DMS53 (cell line): ENCODE measurements at regions not wholly inside any gene's neighbourhood (a gene's known extent, or its start where the extent isn't known, plus 50 kb on each side); places are given as distances from the start of the nearest gene placed in this dataset.

Experiments
- DNase-seq: peaks from one replicate; lab custom pipeline; 2025; lab: John Stamatoyannopoulos, UW

DNA sequence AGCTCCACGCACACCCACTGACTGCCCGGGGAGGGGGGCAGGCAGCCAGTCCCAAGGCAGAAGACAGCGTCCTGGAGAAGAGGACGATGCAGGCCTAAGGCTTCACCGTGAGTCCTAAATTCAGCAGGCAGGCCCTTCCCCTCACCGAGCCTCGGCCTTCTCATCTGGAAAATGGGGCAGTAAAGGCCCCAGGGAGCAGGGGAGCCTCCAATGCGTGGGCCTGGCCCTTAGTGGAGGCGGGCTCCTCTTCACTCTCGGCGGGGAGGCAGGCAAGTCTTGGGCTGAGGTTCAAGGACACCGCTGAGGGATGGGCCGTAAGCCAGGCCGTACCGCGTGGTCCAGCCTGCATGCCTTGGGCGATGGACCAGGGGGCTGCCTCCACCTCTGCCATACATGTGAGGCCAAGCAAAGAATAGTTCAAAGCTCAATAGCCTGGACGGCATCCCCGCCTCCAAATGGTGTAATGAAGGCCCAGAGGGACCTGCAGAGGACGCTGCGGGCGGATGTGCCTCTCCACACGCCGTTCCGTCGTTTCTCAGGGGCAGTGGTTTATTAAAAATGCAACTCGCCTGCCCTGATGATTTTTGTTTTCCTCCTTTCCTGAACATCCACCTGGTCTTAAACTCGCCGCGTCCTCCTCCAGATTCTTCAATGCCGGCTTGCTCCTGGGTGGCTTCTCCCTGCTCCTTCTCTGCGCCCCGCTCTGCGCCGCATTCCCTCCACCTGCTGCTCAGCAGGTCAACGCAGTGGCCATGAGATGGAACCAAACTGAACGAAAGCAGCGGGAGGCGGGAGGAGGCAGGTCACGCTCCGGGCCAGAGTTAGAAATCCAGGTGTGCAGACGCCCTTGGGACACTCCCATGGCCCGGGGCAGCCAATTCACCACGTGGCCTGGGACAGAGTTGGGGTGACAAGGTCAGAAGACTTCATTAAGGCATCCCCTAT lies 627.8 kb downstream of the TBC1D22A start:
- DNase-seq: no peak

DNA sequence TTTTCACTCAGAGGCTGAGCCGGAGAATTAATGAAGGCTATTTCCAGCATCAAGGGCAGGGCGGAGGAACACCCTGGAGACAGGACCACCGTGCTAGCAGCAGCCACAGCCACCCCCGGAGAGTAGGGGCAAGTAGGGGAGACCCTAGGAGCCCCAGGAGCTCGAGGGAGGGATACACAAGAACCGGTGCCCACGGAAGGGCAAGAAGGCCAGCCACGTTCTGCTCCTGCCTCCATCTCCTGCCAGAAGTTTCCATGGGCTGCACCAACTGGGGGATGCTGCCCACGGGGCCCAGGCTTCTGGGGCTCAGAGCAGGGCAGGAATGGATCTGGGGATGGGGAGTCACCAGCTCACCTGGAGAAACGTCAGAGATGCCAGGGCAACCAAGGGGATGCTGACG lies 626.8 kb downstream of the TBC1D22A start:
- DNase-seq: no peak

- DNase-seq: no peak
Observed at GRCh38 chr22:47388778-47389177, 626.3 kb downstream of the TBC1D22A start.

GRCh38 chr22:47388331-47388730 lies 625.9 kb downstream of the TBC1D22A start:
- no peak for DNase-seq

DNA sequence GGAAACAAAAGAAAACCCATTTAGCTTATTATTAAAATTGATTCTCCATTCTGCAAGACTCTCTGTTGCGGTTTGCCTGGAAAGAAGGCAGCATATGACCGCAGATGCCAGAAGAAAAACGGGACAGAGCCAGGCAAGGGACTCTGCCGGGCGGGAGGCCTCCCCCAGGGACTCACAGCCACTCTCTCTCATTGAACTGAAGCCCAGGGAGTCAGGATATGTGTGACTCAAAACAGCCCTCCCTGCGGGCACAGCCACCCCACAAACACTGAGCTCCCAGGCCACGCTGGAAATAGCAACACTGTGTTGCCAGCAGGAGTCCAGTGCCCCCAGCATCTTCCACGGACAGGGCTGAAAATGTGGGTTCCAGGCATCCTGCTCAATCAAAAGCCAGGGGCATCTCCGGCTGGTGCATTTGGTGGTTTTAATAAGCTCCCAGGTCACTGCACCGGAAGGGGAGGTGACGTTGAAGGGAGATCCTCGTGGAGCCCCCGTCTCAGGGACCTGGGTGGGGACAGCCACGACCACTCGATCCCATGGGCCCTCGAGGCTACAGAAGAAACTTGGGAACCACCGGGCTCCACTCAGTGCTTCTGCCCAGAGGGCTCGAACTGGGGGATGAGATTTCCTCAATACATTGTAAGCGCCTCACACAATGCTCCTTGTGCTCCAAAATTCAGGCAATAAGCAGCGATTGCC lies 624.5 kb downstream of the TBC1D22A start:
- DNase-seq: no peak

DNA sequence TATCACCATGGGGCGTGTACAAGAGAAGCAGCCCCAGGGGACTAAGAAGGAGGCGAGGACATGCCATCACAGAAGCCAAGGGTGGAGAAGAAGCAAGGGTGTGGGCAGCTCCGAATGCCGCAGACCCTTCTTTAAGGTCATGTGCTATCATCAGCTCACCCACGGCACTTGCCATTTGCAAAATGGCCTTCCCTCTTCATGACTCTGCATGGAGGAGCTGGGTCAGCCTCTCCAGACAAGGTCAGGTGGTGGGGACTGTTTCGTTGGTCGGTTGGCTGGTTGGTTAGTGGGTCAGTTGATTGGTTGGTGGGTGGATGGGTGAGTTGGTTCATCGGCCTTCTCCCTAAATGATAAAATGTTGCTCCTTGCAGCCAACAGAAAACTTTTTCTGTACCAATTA lies 622.5 kb downstream of the TBC1D22A start:
- DNase-seq: no peak

- no peak for DNase-seq
Observed at GRCh38 chr22:47382164-47382890, 619.9 kb downstream of the TBC1D22A start.

- DNase-seq: no peak
Observed at GRCh38 chr22:47381240-47381639, 618.8 kb downstream of the TBC1D22A start.

GRCh38 chr22:47380692-47381091 lies 618.2 kb downstream of the TBC1D22A start:
- DNase-seq: no peak

DNA sequence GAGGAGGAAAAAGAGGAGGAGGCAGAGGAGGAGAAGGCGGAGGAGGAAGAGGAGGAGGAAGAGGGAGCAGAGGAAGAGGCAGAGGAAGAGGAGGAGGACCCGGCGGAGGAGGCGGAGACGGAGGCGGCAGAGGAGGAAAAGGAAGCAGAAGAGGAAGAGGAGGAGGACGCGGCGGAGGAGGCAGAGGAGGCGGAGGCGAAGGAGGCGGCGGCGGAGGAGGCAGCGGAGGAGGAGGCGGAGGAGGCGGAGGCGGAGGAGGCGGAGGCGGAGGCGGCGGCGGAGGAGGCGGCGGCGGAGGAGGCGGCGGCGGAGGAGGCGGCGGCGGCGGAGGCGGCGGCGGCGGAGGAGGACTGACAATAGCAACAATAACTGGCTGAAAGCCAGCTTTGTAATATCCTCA lies 616.6 kb downstream of the TBC1D22A start:
- no peak for DNase-seq

DNA sequence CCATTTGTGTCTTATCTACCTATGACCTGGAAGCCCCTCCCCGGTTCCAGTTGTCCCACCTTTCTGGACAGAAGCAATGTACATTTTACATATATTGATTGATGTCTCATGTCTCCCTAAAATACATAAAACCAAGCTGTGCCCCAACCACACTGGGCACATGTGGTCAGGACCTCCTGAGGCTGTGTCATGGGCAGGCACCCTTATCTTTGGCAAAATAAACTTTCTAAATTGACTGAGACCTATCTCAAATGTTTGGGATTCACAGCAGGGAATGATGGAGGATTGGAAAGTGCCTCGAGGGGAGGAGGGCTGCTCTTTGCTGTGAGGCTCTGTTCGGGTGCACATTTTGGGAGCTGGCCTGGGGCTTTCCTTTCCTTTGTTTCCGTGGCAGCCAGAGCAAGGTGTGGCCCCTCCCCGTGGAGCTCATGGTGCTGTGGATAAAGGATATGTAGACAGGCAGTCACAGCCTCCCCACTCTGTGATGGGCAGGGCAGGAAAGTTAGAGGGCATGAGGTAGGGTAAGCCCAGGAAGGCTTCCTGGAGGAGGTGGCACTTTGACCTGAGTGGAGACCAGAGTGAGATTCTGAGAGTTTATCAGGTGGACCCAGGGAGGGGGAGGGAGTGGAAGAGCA lies 615.6 kb downstream of the TBC1D22A start:
- DNase-seq: no peak

DNA sequence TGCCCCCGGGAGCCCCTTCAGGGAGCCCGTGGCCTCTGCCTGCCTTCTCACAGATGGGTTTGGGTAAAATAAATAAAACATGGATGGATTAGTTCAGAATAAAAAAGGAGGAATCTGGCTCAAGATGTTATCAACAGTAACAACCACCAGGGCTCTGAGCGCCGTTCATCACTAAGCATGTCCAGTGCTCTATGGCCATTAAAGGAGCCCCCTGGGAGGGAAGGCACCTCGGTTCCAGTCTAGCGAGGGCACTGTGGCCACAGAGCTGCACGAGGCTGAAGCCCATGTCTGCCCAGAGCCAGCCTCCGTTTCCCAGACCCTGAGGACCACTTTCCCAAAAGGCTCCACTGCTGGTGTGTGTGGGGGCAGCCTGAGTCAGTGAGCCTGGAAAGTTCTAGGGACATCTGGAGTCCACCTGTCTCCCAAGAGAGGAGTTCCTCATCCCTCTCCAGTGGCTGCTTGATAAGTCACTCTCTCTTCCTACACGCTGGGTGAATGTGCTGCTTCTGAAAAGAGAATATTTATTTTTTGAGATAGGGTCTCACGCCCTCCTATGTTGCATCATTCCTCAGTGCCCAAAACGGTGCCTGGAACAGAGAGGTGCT lies 614.6 kb downstream of the TBC1D22A start:
- DNase-seq: no peak

DNA sequence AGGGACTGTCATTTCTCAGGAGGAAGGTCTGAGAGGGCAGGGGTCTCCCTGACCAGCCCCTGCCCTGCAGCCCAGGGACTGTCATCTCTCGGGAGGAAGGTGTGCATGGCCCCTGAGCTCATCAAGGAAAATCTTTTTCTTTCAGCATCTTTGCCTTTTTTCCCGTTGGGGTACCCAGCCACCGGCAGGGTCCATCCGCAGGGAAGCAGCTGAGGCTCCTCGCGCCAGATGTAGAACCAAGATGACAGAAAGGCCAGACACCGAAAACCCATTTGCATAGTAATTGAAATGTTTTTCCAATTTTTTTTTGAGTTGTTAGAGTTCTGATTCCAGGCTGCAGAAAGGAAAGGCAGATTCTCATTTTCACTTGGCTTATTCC lies 613.9 kb downstream of the TBC1D22A start:
- DNase-seq: no peak

DNA sequence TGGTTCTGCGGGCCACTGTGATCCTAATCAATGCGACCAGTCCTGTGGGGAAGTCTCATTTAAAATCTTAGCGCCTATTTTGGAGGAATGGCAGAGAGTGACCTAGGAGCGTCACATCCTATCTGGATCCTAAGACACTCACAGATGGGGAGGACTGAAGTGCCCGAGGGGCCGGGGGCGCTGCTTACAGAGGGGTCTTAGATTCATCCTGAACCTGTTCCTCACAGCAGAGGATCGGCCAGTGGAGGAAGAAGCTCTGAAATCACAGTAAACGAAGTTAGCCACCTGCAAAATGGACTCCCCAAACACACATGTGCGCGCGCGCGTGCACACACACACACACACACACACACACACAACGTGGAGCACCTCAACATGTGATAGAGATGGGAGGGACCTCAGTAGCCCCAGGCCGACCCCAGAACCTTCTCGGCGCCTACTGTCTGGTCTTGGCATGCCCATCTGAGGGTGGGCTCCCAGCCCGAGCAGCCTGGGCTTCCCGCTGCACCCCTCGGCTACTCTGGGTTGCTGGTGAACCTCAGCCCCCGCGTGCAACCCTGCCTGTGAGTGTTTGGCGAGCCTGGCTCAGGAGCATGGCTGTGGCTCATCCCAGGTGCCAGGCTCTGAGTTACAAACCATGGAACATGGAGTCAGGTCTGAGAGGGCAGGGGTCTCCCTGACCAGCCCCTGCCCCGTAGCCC lies 613.3 kb downstream of the TBC1D22A start:
- DNase-seq: no peak

GRCh38 chr22:47374901-47375575 lies 612.6 kb downstream of the TBC1D22A start:
- no peak for DNase-seq

DNA sequence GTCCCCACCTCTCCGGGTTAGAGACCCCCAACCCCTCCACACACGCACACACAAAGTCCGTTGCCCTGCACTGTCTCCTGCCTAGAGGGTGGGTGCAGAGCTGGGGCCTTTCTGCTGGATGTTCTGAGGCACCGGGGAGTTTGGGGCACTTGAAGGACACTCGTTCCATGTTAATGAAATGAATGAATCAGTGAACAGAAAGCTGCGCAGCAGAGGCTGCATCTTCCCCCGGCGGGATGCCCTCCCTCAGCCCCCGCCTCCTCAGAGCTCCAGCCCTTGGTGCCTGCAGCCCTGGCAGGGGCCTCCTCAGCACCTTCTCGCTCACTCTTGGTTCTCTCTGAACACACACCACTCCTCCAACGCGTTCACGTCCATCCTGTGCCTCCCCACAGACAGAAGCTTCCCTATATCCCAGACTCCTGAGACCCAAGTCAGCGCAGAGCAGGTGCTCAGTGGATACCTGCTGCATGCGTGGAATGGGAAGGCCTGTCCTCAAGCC lies 611.9 kb downstream of the TBC1D22A start:
- DNase-seq: no peak

GRCh38 chr22:47373648-47374272 lies 611.3 kb downstream of the TBC1D22A start:
- DNase-seq: no peak

- DNase-seq: no peak
Observed at GRCh38 chr22:47372596-47373385, 610.3 kb downstream of the TBC1D22A start.

- DNase-seq: no peak
Observed at GRCh38 chr22:47372111-47372581, 609.7 kb downstream of the TBC1D22A start.
